Kasumi-1 (cell line): ENCODE measurements at regions not wholly inside any gene's neighbourhood (a gene's known extent, or its start where the extent isn't known, plus 50 kb on each side); places are given as distances from the start of the nearest gene placed in this dataset.

Source experiments
- DNase-seq, 2 experiments: peaks; one replicate each; lab custom pipeline; 2025; lab: John Stamatoyannopoulos, UW

DNA sequence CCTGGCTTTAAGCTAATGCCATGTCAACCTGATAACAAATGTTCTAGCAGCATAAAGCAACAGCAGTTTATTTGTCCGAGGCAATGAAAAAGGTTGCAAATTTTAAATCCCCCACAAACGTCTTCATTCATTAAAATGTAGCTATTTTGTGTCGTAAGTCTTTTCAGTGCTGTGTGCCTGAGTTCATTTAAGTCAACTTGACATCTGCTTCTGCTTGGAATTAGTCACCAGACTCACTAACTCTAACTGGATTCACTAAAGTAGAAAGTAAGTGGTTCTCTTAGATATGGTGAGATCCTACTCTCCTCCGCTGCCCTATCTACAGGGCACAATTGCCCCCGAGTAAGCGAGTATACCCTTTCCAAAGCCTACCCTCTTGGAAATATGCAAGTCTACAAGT lies 118.4 kb upstream of the CHRM3 start:
- no peak for DNase-seq

DNA sequence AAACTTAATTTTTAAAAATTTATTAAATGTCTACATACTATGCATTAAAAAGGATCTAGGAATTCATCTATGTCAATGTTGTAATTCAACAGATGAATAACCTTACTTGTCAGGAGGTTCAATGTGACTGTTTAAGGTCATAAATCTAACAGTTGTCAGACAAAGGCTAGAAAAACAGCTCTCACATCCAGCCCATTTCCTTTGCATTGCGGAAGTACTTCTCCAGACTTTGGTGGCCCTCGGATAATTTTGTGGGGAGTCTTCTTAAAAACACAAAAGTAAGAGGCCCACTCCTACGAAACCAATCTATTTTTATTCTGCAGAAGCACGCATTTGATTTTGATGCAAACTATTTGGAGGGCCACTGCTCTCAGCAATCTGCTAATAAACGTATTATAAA lies 122.6 kb upstream of the CHRM3 start:
- DNase-seq: peak; percentile 75 to 83

DNA sequence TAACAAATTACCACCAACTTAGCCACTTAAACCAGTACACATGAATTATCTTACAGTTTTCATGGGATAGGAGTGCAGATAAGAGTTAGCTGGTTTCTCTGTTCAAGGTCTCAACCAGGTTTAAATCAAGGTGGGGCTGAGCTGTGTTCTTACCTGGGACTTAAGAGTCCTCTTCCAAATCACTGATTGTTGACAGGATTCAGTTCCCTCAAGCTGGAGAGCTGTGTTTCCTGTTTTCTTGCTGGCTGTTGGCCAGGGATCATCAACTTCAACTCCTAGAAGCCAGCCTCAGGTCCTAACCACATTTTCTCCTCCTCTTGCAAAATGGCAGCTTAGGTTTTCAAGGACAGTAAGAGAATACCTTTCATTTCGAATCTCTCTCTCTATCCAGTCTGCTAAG lies 123.8 kb upstream of the CHRM3 start:
- DNase-seq: peak in 1 of 2 experiments; percentile 2

DNA sequence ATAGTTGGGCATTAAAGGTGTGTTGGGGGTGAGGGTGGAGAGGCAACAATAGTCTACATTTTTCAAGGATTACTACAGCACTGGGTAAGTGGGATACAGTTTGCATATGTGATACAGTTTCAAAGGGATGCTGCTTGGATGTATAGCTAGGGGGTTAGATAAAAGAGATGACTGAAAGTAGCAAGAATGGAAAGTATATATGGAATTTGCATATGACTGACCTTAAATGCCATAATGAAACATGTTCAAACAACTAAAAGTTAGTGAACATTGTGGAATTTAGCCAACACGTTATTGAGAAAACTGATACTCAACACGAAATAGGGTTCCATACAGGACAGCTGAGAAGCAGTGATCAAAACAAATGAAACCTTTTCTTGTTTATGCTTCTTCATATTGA lies 124.8 kb upstream of the CHRM3 start:
- DNase-seq: no peak

DNA sequence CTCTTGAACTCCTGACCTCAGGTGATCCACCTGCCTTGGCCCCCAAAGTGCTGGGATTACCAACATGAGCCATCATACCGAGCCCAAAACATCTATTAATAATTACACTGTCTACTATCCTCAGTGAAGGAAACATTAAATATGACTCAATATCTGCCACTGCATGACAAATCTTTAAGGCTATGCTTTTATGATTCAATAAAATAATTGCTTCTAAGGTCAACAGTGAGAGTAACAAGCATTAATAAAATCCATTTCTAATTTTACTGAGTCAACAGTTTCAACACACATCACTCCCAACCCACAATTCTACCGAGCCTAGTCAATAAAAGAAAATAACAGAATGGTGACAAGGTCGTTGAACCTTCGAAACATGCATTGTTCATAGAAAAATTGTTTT lies 125.5 kb upstream of the CHRM3 start:
- no peak for DNase-seq

DNA sequence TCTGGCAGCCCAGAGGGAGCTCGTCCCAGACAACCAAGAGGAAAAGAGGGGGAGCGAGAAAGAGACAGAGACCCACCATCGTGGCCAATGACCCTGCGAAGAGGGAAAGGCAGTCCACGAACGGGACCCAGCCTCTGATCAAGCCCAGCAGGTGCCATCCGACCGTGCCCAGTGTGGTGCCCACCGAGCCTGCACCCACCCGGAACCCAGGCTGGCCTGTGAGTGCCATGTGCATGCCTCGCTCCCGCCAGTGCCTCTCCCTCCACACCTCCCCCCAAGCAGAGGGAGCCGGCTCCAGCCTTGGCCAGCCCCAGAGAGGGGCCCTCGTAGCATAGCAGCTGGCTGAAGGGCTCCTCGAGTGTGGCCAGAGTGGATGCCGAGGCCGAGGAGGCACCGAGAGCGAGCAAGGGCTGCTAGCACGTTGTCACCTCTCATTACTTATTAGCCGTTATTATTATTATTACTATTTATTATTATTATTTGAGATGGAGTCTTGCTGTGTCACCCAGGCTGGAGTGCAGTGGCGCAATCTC lies 130.7 kb upstream of the CHRM3 start:
- DNase-seq: no peak

DNA sequence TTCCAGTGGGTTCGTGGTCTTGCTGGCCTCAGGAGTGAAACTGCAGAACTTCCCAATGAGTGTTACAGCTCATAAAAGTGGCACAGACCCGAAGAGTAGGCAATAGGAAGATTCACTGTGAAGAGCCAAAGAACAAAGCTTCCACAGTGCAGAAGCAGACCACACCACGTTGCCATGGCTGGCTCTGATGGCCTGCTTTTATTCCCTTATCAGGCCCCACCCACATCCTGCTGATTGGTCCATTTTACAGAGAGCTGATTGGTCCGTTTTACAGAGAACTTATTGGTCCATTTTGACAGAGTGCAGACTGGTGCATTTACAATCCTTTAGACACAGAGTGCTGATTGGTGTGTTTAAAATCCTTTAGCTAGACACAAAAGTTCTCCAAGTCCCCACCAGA lies 131.4 kb upstream of the CHRM3 start:
- DNase-seq: no peak

DNA sequence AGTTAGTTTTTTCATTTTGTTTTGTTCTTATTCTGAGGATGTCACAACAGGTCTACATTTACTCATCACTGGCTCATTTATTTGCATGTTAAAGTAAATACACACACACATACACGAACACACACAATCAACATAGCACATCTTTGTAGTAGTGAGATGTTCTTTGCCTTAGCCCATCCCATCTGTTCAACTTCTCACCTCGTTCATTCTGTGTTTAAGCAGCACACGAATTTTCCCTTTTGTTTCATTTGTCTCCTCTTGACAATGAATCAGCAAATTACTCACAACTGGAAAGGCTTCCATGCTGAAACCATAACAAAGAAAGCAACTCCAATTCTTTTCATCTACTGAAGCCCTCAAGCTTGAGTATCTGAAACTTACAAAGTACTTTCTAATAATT lies 133.3 kb upstream of the CHRM3 start:
- no peak for DNase-seq

DNA sequence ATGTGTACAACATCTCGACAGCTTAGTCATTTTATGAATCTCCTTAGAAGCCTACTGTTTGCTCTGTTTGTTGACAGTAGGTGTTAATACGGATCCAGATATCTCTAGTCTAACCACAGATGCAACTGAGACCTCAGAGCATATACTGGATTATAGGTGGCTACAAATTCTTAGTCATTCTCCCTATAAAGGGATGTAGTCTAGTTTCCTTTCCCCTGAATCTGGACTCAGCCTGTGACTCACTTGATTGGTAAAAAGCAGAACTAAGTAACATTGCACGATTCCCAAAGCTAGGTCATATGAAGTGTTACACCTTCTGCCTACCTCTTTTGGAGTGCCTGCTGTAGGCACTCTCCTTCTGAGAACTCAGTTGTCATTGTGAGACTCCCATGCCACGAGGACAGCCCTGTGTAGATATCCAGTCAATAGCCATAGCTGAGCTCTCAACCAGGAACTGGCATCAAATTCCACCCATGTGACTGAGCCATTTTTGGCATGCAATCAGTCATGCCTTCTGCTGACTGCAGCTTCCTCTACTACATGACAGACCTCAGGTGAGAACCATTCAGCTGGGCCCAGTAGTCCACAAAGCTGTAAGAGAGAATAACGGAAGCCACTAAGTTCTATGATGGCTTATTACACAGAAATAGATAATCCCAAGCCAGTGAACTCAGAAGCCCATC lies 135.9 kb upstream of the CHRM3 start:
- peak; percentile 76 to 80 for DNase-seq

DNA sequence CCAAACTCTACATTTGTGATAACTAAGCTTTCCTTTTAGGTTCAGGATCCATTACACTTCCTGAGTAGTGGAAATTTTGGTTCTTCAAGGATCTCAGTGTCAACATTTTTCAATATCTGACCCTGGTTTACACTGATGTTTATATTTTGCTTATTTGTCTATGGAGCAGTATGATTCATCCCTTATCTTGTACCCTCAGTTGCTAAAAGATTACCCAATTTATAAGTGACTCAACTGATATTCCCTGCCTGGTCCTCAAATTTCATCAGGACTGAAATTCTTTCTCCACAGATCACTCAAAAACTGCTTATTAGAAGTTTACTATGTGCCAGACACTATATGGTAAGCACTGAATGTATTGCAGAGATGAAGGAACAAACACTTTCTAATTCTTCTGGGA lies 139.1 kb upstream of the CHRM3 start:
- no peak for DNase-seq

DNA sequence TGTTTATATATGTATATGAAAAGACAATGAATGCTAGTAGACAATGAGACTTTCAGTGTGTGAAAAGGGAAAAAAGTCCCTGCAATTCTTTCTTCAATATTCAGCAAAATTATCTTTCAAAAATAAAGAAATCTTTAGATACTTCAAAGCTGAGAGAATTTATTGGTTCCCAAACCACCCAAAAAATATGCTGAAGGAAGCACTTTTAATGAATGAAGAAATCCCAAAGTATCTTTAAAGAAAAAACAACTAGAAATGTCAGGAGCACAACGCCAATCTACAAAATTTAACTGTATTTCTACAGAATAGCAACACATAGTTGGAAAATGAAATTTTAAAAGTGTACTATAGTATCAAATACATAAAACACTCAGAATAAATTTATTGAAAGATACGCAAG lies 142.3 kb upstream of the CHRM3 start:
- DNase-seq: no peak

DNA sequence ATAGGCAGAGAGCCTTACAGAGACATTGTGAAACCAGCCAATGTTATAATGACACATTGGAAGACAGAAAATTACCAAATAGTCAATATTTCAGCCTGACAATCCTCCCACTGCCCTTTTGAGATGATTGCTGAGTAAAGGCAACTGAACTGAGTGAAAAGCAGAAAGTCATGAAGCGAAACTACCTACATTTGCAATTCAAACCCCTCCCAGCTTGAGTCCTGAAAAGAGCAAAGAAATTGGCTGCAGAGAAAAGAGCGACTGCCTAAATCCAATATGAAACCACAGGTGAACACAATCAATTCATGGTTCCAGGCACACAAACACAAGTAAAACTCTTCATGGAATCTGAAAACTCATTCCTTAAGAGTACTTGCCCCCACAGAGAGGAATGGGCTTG lies 143.4 kb upstream of the CHRM3 start:
- no peak for DNase-seq

DNA sequence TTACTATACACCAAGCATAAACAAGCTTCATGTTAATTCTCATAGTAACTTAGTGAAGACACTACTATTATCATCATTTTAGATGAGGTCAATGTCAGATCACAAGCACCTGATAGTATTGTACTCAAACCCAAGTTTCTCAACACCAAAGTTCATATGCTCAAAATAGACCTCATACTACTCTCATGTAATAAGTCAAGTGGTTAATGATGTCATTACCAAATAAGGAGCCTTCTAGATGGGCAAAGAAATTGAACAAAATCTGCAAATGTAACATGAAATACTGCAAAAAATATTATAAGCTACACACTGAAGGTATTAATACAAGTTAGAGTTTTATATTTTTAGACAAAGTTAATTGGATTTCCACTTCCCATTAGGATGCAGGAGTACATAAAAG lies 144.0 kb upstream of the CHRM3 start:
- DNase-seq: no peak

DNA sequence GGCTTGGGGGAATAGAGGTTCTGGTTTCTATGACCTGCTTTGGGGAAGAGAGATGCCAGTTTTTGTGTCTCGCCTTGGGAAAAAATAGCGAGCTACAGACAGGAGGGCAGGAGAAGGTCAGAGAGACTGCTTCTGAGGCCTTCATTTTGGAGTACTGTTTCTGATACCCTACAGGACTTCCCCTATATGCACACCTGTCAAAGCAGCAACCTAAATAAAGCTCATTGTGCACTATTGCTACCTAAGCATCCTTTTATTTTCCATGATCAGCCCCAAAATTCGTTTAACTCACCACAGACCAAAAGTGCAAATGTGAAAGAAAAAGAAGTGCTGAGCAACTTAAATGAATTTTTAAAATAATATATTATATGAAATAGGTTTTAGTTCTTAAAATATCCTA lies 145.6 kb upstream of the CHRM3 start:
- no peak for DNase-seq

DNA sequence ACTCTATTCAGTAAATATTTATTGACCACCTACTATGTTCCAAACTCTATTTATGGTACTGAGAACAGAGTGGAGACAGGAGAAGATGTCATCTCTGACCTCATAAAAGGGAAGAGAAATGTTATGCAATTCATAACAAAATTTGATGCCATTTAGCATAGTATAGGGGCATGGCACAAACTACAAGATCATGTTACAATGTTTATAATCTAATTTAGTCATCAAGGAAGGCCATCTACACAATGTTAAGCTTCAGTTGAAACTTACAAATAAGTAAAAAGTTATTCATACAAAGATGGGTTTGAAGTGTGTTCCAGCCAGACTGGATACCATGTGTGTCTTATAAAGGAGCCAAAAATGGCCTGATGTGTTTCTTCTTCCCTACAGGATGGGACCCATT lies 146.8 kb upstream of the CHRM3 start:
- DNase-seq: no peak

DNA sequence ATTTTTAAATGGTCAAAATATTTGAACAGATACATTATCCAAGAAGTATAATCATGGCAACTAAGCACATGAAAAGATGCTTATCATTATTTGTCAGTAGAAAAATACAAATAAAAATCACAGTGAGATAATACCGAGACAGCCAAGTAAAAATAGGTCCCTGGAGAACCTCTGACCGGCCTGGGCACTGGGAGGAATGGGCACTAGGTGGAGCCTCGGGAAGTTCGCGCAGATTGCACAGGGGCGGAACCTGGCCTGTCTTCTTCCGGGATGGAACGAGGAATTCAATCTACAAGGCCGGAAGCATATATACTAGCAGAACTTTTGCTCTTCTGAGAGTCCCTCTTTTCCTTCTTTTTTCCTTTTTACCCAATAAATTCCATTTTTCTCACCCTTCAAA lies 148.5 kb upstream of the CHRM3 start:
- no peak for DNase-seq

DNA sequence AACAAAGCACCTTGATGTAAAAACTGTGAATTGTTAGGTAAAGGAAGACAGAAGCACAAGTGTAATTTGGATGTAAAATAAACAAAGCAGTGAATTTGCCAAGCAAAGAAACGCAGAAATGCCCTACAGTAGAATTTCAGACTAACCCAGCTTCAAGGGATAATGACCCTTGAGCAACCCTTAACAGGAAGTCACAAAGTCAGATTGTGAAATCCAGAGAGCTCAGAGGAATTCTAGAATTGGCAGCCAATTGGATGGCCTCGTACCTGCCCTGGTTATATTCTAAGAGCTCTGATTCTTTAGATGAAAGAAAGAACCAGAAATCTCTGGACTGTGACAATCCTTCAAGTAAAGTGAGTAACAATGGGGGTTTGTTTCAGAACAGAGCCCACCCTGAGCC lies 152.7 kb upstream of the CHRM3 start:
- peak; percentile 10 to 19 for DNase-seq

DNA sequence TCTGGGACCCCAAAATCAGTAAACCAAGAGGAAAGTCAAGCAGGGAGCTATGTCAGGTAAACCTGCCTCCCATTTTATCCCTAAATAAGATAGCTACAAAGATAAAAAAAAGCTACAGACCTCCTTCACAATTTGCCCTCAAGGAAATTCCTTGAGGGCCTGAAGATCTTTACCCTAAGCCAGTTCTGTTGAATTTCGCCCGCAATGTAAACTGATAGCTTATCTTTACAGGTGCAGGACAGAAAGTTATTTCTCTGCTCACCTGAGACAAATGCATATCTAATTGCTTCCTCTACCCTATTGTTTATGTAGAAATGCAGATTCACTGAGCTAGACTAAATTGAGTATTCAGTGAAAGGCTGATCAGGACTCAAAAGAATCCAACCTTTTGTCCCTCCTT lies 153.4 kb upstream of the CHRM3 start:
- DNase-seq: no peak

DNA sequence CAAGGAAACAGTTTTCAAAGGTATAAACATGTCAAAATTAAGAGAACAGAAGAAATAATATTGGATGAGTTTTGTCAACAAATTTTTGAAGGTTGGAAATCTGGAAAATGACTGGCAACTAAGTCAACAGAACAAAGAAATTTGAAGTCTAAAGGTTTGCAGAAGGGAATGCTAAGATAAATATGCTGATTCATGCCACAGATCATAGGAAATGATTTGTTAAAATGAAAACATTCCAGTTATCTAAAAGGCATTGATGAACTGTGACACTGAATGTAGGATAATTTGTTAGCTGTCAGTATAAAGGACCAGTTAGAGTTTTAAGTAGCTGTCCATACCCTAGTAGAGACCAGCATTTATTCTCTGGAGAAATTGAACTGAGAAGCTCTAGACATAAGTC lies 157.9 kb upstream of the CHRM3 start:
- no peak for DNase-seq

DNA sequence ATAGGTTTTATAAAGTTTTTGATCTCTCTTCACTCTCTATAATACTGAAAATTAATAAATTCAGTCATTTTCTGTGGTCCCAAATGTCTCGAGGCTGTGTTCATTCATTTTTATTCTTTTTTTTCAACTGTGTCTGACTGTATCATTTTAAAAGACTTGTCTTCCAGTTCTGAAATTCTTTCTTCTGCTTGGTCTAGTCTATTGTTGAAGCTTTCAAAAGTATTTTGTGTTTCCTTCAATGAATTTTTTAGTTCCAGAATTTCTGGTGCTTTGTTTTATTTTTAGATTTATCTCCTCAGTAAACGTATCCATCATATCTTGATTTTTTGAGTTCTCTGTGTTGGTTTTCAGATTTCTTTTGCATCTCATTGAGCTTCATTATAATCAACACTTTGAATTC lies 161.0 kb upstream of the CHRM3 start:
- DNase-seq: no peak

DNA sequence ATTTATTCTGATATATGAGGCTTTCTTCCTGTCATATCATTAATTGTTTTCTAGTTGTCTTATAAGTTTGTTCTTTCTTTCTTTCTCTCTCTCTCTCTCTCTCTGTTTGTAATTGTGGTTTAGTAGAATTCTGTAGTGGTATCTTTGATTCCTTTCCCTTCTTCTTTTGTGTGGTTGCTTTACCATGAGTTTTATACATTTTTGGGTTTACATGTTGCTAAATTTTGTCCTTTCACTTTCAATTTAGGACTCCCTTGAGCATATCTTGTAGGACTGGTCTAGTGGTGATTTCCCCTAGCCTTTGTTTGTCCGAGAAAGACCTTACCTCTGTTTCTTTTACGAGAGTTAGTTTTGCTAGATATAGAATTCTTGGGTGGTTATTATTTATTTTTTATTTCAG lies 162.3 kb upstream of the CHRM3 start:
- DNase-seq: no peak

DNA sequence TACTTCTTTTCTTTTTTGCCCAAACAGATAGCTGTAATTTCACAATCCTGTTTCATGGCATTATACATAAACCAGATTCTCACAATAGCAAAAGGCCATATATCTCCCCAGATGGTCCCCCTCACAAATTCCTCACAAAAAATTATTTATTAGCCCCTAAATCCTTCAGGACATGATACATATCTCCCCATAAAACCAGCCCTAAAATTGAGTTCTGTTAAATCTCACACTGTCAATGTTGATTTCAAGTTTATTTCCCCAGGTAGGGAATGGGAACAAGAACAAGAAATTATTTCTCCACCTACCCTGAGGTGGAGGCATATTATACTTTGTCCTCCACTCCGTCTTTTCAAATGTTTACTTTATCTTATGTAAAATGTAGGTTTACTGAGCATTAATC lies 163.4 kb upstream of the CHRM3 start:
- no peak for DNase-seq

DNA sequence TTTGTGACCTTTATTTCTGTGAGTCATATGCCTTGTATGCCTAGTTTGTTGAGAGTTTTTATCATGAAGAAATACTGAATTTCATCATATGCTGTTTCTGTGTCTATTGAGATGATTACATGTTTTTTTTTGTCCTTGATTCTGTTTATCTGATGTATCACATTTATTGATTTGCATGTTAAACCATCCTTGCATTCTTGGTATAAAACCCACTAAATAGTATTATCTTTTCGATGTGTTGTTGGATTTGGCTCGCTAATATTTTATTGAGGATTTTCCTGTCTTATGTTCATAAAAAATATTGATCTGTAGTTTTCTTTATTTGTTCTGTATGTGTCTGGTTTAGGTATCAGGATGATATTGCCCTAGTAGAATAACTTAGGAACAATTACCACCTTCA lies 164.7 kb upstream of the CHRM3 start:
- no peak for DNase-seq

DNA sequence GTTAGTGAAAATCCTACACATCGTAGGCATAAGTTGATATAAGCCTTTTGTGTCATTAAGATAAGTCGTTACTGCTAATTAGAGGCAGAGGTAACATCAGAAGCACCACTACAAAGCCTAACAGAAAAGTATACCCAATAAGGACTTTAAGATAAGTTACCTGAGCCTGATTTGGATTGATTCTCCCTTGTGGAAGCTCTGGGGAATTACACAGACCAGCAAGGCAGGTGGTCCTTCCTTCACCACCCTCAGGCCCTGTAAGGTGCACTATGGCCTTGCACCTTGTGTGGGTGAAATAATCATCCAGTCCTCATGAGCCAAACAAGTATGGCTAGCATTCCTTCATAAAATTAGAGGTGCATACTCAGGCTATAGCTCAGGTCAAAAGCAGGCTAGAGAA lies 166.7 kb upstream of the CHRM3 start:
- DNase-seq: no peak

DNA sequence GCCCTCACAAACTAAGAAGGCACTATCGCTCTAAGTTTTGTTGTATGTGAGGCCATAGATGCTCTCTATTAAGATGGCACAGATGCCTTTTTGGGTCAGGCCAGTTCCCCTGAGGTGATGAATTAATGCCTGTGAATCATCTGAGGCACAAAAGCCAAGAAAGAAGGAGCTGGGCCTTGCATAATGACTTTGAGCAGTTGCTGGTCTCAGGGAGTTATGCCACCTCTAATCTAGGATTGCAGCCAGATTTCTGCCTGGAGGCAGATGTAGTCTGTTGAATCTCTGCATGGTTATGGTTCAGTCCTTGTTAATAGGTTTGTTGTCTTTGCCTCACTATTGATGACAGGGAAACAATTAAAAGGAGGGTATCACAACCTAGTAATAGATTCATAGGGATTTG lies 168.1 kb upstream of the CHRM3 start:
- no peak for DNase-seq
